Astrocyte (in vitro differentiated cells and primary cell): ENCODE measurements at regions not wholly inside any gene's neighbourhood (a gene's known extent, or its start where the extent isn't known, plus 50 kb on each side); places are given as distances from the start of the nearest gene placed in this dataset.

Source experiments
- DNase-seq: peaks from one replicate; pipeline ENCODE4 v3.0.0-alpha.2; 2010; ENCODE audit warnings: low read depth
- FAIRE-seq: peaks from 2 replicates; lab custom pipeline; 2011; peaks lifted over from hg19 to GRCh38; lab: Jason Lieb, UNC
- H2AFZ ChIP-seq: 2 replicates; pipeline ENCODE4 v1.6.0; 2012; ENCODE audit warnings: low read depth, low read length, inconsistent platforms
- H3K27ac ChIP-seq: 2 replicates; pipeline ENCODE4 v1.5.1; 2011; ENCODE audit warnings: low read depth, low read length, inconsistent platforms
- H3K27me3 ChIP-seq: 2 replicates; pipeline ENCODE4 v1.6.0; 2011; ENCODE audit warnings: low read length, inconsistent platforms; ENCODE audit not compliant: insufficient read depth
- H3K36me3 ChIP-seq: 2 replicates; pipeline ENCODE4 v1.5.1; 2011; ENCODE audit warnings: low read length, inconsistent platforms; ENCODE audit not compliant: insufficient read depth
- H3K4me1 ChIP-seq: 2 replicates; pipeline ENCODE4 v1.5.1; 2011; ENCODE audit warnings: low read length, inconsistent platforms; ENCODE audit not compliant: insufficient read depth
- H3K4me2 ChIP-seq: 2 replicates; pipeline ENCODE4 v1.6.0; 2012; ENCODE audit warnings: low read length, inconsistent platforms
- H3K4me3 ChIP-seq: 2 replicates; pipeline ENCODE4 v1.5.1; 2011; ENCODE audit warnings: low read depth, mild to moderate bottlenecking, low read length, inconsistent platforms; ENCODE audit not compliant: insufficient read depth
- H3K79me2 ChIP-seq: 2 replicates; pipeline ENCODE4 v1.6.0; 2012; ENCODE audit warnings: mild to moderate bottlenecking, low read length, inconsistent platforms; ENCODE audit not compliant: insufficient read depth
- H3K9ac ChIP-seq: 2 replicates; pipeline ENCODE4 v1.6.0; 2012; ENCODE audit warnings: mild to moderate bottlenecking, low read length, inconsistent platforms
- H3K9me3 ChIP-seq: 2 replicates; pipeline ENCODE4 v1.5.1; 2012; ENCODE audit warnings: low read depth, mild to moderate bottlenecking, low read length, inconsistent platforms; ENCODE audit not compliant: insufficient read depth
- H4K20me1 ChIP-seq: 2 replicates; pipeline ENCODE4 v1.6.0; 2012; ENCODE audit warnings: low read length, inconsistent platforms; ENCODE audit not compliant: insufficient read depth
- H3K27ac Mint-ChIP-seq: one replicate; pipeline ENCODE4 v1.8.0; 2021; ENCODE audit warnings: mild to moderate bottlenecking, mixed read lengths; ENCODE audit not compliant: unreplicated experiment
- H3K27me3 Mint-ChIP-seq: one replicate; pipeline ENCODE4 v1.8.0; 2021; ENCODE audit warnings: low read depth, mixed read lengths; ENCODE audit not compliant: unreplicated experiment
- H3K36me3 Mint-ChIP-seq: one replicate; pipeline ENCODE4 v1.8.0; 2021; ENCODE audit warnings: low read depth, mixed read lengths; ENCODE audit not compliant: unreplicated experiment
- H3K4me1 Mint-ChIP-seq: one replicate; pipeline ENCODE4 v1.8.0; 2021; ENCODE audit warnings: low read depth, mixed read lengths; ENCODE audit not compliant: unreplicated experiment
- H3K4me3 Mint-ChIP-seq: one replicate; pipeline ENCODE4 v1.8.0; 2021; ENCODE audit warnings: mild to moderate bottlenecking, moderate library complexity, mixed read lengths; ENCODE audit not compliant: unreplicated experiment
- H3K9me3 Mint-ChIP-seq: one replicate; pipeline ENCODE4 v1.8.0; 2021; ENCODE audit warnings: mild to moderate bottlenecking, mixed read lengths; ENCODE audit not compliant: unreplicated experiment
- CTCF ChIP-seq: IDR thresholded peaks from 2 replicates; pipeline ENCODE4 v1.5.1; 2011; ENCODE audit warnings: low read depth, mild to moderate bottlenecking, inconsistent platforms, low read length, moderate library complexity; ENCODE audit not compliant: insufficient read depth
- EZH2 ChIP-seq: IDR thresholded peaks from 2 replicates; pipeline ENCODE4 v1.6.1; 2012; ENCODE audit warnings: mild to moderate bottlenecking, low read length, inconsistent platforms; ENCODE audit not compliant: insufficient read depth

- Mint-ChIP-seq H3K9me3 (peaks cover 37% of the 10 kb centered on the region), H3K27ac (no peak overlapping the region), H3K27me3 (peaks cover 52% of the 10 kb centered on the region), H3K36me3 (peaks cover 3% of the 10 kb centered on the region), H3K4me1 (no peaks in the 10 kb centered on the region), H3K4me3 (no peak overlapping the region)
- Histone ChIP-seq H3K9ac (no peak overlapping the region), H3K4me2 (no peak overlapping the region), H3K27me3 (peaks cover 15% of the 10 kb centered on the region), H4K20me1 (no peaks in the 10 kb centered on the region), H3K4me1 (no peaks in the 10 kb centered on the region), H3K27ac (no peak overlapping the region), H3K4me3 (no peak overlapping the region), H3K9me3 (no peaks in the 10 kb centered on the region), H3K36me3 (no peaks in the 10 kb centered on the region), H2AFZ (no peak overlapping the region), H3K79me2 (no peaks in the 10 kb centered on the region)
- TF ChIP-seq EZH2 (no peak), CTCF (no peak)
- DNase-seq (no peak), FAIRE-seq (no peak)
Observed at GRCh38 chr5:135161221-135161620, 127.2 kb upstream of the PITX1 start.

GRCh38 chr5:135160036-135160675, 126.1 kb upstream of the PITX1 start:
- peaks cover 53% of the 10 kb centered on the region for H3K27me3 Mint-ChIP-seq
- TF ChIP-seq EZH2 = no peak
- TF ChIP-seq CTCF = no peak

GRCh38 chr5:135159626-135160025, 125.6 kb upstream of the PITX1 start:
- DNase-seq (no peak), FAIRE-seq (no peak)
- peaks cover 56% of the 10 kb centered on the region for H3K27me3 Mint-ChIP-seq
- Histone ChIP-seq H3K27ac (no peak overlapping the region), H3K27me3 (peaks cover 15% of the 10 kb centered on the region), H3K36me3 (no peaks in the 10 kb centered on the region), H3K4me1 (no peaks in the 10 kb centered on the region), H4K20me1 (no peaks in the 10 kb centered on the region), H3K4me2 (no peak overlapping the region), H3K79me2 (no peaks in the 10 kb centered on the region), H3K9me3 (no peaks in the 10 kb centered on the region), H3K4me3 (no peak overlapping the region), H3K9ac (no peak overlapping the region), H2AFZ (no peak overlapping the region)
- peaks cover 35% of the 10 kb centered on the region for H3K9me3 Mint-ChIP-seq
- H3K4me3 Mint-ChIP-seq = no peak overlapping the region
- no peak overlapping the region for H3K27ac Mint-ChIP-seq
- no peak for TF ChIP-seq EZH2
- TF ChIP-seq CTCF = no peak
- no peaks in the 10 kb centered on the region for H3K4me1 Mint-ChIP-seq
- H3K36me3 Mint-ChIP-seq = peaks cover 3% of the 10 kb centered on the region

More at GRCh38 chr5:135160036-135160675, 126.1 kb upstream of the PITX1 start:
- Histone ChIP-seq H3K9ac (no peak overlapping the region), H3K4me3 (no peak overlapping the region), H4K20me1 (no peaks in the 10 kb centered on the region), H3K9me3 (no peaks in the 10 kb centered on the region), H3K27ac (no peak overlapping the region), H3K4me1 (no peaks in the 10 kb centered on the region), H3K36me3 (no peaks in the 10 kb centered on the region), H3K79me2 (no peaks in the 10 kb centered on the region), H2AFZ (no peak overlapping the region), H3K4me2 (no peak overlapping the region), H3K27me3 (peaks cover 15% of the 10 kb centered on the region)
- Mint-ChIP-seq H3K36me3 (peaks cover 3% of the 10 kb centered on the region), H3K4me3 (no peak overlapping the region), H3K9me3 (peaks cover 37% of the 10 kb centered on the region), H3K27ac (no peak overlapping the region), H3K4me1 (no peaks in the 10 kb centered on the region)
- no peak for FAIRE-seq
- DNase-seq = no peak
